ENCODE measurements at regions not wholly inside any gene's neighbourhood (a gene's known extent, or its start where the extent isn't known, plus 50 kb on each side); places are given as distances from the start of the nearest gene placed in this dataset.
"Not testable (repeated sequence)": the region's sequence is repeated elsewhere in the genome, so short reads cannot be mapped to it uniquely, and the experiment has no call there.

DNA sequence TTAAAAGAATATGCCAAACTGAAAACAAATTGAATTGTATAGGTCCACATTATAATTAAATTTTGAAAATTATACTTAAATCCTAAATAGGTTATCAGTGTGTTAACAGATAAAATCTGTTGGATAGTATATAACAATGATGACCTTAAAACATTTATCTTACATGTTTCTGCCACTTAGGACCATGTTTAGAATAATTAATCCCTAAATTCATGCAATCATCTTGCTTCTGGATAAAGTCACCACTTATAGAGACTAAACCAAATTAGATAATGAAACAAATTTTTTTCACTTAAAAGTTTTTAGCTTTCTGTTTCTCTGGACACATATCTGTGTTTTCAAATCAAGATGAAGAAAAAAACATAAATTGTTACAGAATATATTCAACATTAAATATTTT, 511.7 kb upstream of the MIR17HG start:
- no peaks in the 10 kb centered on the region for H3K9me3 ChIP-seq (ENCODE audit: control insufficient read depth in 2 of 2, insufficient read depth in 1 of 2, low read length in 1 of 2)
- no peak overlapping the region for H3K4me3 ChIP-seq (ENCODE audit: low read length in 2 of 2)
- H3K27ac ChIP-seq (ENCODE audit: low read depth in 1 of 2, low read length in 1 of 2): no peak overlapping the region
- H3K27me3 ChIP-seq (ENCODE audit: control insufficient read depth in 2 of 2, insufficient read depth in 1 of 2, low read length in 1 of 2): no peaks in the 10 kb centered on the region
- no peaks in the 10 kb centered on the region for H3K36me3 ChIP-seq (ENCODE audit: control insufficient read depth in 2 of 2, insufficient read depth in 2 of 2, low read length in 1 of 2)
- no peak for DNase-seq (ENCODE audit: low read depth in 6 of 9, low spot score in 9 of 9)
- H3K4me1 ChIP-seq (ENCODE audit: control insufficient read depth in 2 of 2, insufficient read depth in 2 of 2, low read length in 2 of 2): no peaks in the 10 kb centered on the region

- 94% methylated on average over 4 of the region's 4 CpGs for WGBS
- no peaks in the 10 kb centered on the region for H3K9me3 ChIP-seq (ENCODE audit: control insufficient read depth in 2 of 2, insufficient read depth in 1 of 2, low read length in 1 of 2)
- H3K36me3 ChIP-seq (ENCODE audit: control insufficient read depth in 2 of 2, insufficient read depth in 2 of 2, low read length in 1 of 2): no peaks in the 10 kb centered on the region
- H3K27me3 ChIP-seq (ENCODE audit: control insufficient read depth in 2 of 2, insufficient read depth in 1 of 2, low read length in 1 of 2): no peaks in the 10 kb centered on the region
- H3K4me3 ChIP-seq (ENCODE audit: low read length in 2 of 2): no peak overlapping the region
- H3K27ac ChIP-seq (ENCODE audit: low read depth in 1 of 2, low read length in 1 of 2): no peak overlapping the region
- no peaks in the 10 kb centered on the region for H3K4me1 ChIP-seq (ENCODE audit: control insufficient read depth in 2 of 2, insufficient read depth in 2 of 2, low read length in 2 of 2)
- no peak for DNase-seq (ENCODE audit: low read depth in 6 of 9, low spot score in 9 of 9)
Measured at GRCh38 chr13:90838317-90838960, 509.0 kb upstream of the MIR17HG start.

- Histone ChIP-seq H3K27ac (ENCODE audit: low read depth in 1 of 2, low read length in 1 of 2) (no peak overlapping the region), H3K9me3 (ENCODE audit: control insufficient read depth in 2 of 2, insufficient read depth in 1 of 2, low read length in 1 of 2) (no peaks in the 10 kb centered on the region)
Measured at GRCh38 chr13:90839061-90839460, 508.4 kb upstream of the MIR17HG start.

GRCh38 chr13:90846936-90847335, 500.6 kb upstream of the MIR17HG start:
- Histone ChIP-seq H3K9me3 (ENCODE audit: control insufficient read depth in 2 of 2, insufficient read depth in 1 of 2, low read length in 1 of 2) (no peaks in the 10 kb centered on the region), H3K27ac (ENCODE audit: low read depth in 1 of 2, low read length in 1 of 2) (no peak overlapping the region), H3K36me3 (ENCODE audit: control insufficient read depth in 2 of 2, insufficient read depth in 2 of 2, low read length in 1 of 2) (no peaks in the 10 kb centered on the region), H3K4me1 (ENCODE audit: control insufficient read depth in 2 of 2, insufficient read depth in 2 of 2, low read length in 2 of 2) (no peaks in the 10 kb centered on the region), H3K27me3 (ENCODE audit: control insufficient read depth in 2 of 2, insufficient read depth in 1 of 2, low read length in 1 of 2) (no peaks in the 10 kb centered on the region), H3K4me3 (ENCODE audit: low read length in 2 of 2) (no peak overlapping the region)
- DNase-seq (ENCODE audit: low read depth in 6 of 9, low spot score in 9 of 9): no peak
- WGBS: 86% methylated on average over 1 of the region's 1 CpG

More at GRCh38 chr13:90839061-90839460, 508.4 kb upstream of the MIR17HG start:
- Histone ChIP-seq H3K36me3 (ENCODE audit: control insufficient read depth in 2 of 2, insufficient read depth in 2 of 2, low read length in 1 of 2) (no peaks in the 10 kb centered on the region), H3K27me3 (ENCODE audit: control insufficient read depth in 2 of 2, insufficient read depth in 1 of 2, low read length in 1 of 2) (no peaks in the 10 kb centered on the region), H3K4me3 (ENCODE audit: low read length in 2 of 2) (no peak overlapping the region), H3K4me1 (ENCODE audit: control insufficient read depth in 2 of 2, insufficient read depth in 2 of 2, low read length in 2 of 2) (no peaks in the 10 kb centered on the region)
- DNase-seq (ENCODE audit: low read depth in 6 of 9, low spot score in 9 of 9): no peak

GRCh38 chr13:90853666-90854065, 493.8 kb upstream of the MIR17HG start:
- not testable (repeated sequence) for H3K4me3 ChIP-seq (ENCODE audit: low read length in 2 of 2); H3K27ac ChIP-seq (ENCODE audit: low read depth in 1 of 2, low read length in 1 of 2); H3K27me3 ChIP-seq (ENCODE audit: control insufficient read depth in 2 of 2, insufficient read depth in 1 of 2, low read length in 1 of 2); H3K9me3 ChIP-seq (ENCODE audit: control insufficient read depth in 2 of 2, insufficient read depth in 1 of 2, low read length in 1 of 2); DNase-seq (ENCODE audit: low read depth in 6 of 9, low spot score in 9 of 9); H3K36me3 ChIP-seq (ENCODE audit: control insufficient read depth in 2 of 2, insufficient read depth in 2 of 2, low read length in 1 of 2); H3K4me1 ChIP-seq (ENCODE audit: control insufficient read depth in 2 of 2, insufficient read depth in 2 of 2, low read length in 2 of 2)
- 96% methylated on average over 10 of the region's 10 CpGs for WGBS

- Histone ChIP-seq H3K4me1 (ENCODE audit: control insufficient read depth in 2 of 2, insufficient read depth in 2 of 2, low read length in 2 of 2) (no peaks in the 10 kb centered on the region), H3K9me3 (ENCODE audit: control insufficient read depth in 2 of 2, insufficient read depth in 1 of 2, low read length in 1 of 2) (no peaks in the 10 kb centered on the region), H3K36me3 (ENCODE audit: control insufficient read depth in 2 of 2, insufficient read depth in 2 of 2, low read length in 1 of 2) (no peaks in the 10 kb centered on the region), H3K27ac (ENCODE audit: low read depth in 1 of 2, low read length in 1 of 2) (no peak overlapping the region), H3K4me3 (ENCODE audit: low read length in 2 of 2) (no peak overlapping the region), H3K27me3 (ENCODE audit: control insufficient read depth in 2 of 2, insufficient read depth in 1 of 2, low read length in 1 of 2) (no peaks in the 10 kb centered on the region)
- no peak for DNase-seq (ENCODE audit: low read depth in 6 of 9, low spot score in 9 of 9)
- WGBS: 80% methylated on average over 1 of the region's 1 CpG
Measured at GRCh38 chr13:90857921-90858320, 489.6 kb upstream of the MIR17HG start.

GRCh38 chr13:90866006-90866405, 481.5 kb upstream of the MIR17HG start:
- H3K27me3 ChIP-seq (ENCODE audit: control insufficient read depth in 2 of 2, insufficient read depth in 1 of 2, low read length in 1 of 2): no peaks in the 10 kb centered on the region
- H3K4me3 ChIP-seq (ENCODE audit: low read length in 2 of 2): no peak overlapping the region
- 91% methylated on average over 2 of the region's 2 CpGs for WGBS
- H3K27ac ChIP-seq (ENCODE audit: low read depth in 1 of 2, low read length in 1 of 2): no peak overlapping the region
- H3K9me3 ChIP-seq (ENCODE audit: control insufficient read depth in 2 of 2, insufficient read depth in 1 of 2, low read length in 1 of 2): no peaks in the 10 kb centered on the region
- DNase-seq (ENCODE audit: low read depth in 6 of 9, low spot score in 9 of 9): no peak
- no peaks in the 10 kb centered on the region for H3K4me1 ChIP-seq (ENCODE audit: control insufficient read depth in 2 of 2, insufficient read depth in 2 of 2, low read length in 2 of 2)
- no peaks in the 10 kb centered on the region for H3K36me3 ChIP-seq (ENCODE audit: control insufficient read depth in 2 of 2, insufficient read depth in 2 of 2, low read length in 1 of 2)

GRCh38 chr13:90867336-90867683, 480.2 kb upstream of the MIR17HG start:
- 4% methylated on average over 4 of the region's 4 CpGs for WGBS
- Histone ChIP-seq H3K36me3 (ENCODE audit: control insufficient read depth in 2 of 2, insufficient read depth in 2 of 2, low read length in 1 of 2) (no peaks in the 10 kb centered on the region), H3K4me3 (ENCODE audit: low read length in 2 of 2) (no peak overlapping the region)

GRCh38 chr13:90868321-90868920, 479.1 kb upstream of the MIR17HG start:
- no peaks in the 10 kb centered on the region for H3K27me3 ChIP-seq (ENCODE audit: control insufficient read depth in 2 of 2, insufficient read depth in 1 of 2, low read length in 1 of 2)
- 89% methylated on average over 2 of the region's 2 CpGs for WGBS
- DNase-seq (ENCODE audit: low read depth in 6 of 9, low spot score in 9 of 9): no peak
- no peaks in the 10 kb centered on the region for H3K4me1 ChIP-seq (ENCODE audit: control insufficient read depth in 2 of 2, insufficient read depth in 2 of 2, low read length in 2 of 2)
- H3K27ac ChIP-seq (ENCODE audit: low read depth in 1 of 2, low read length in 1 of 2): no peak overlapping the region
- no peaks in the 10 kb centered on the region for H3K9me3 ChIP-seq (ENCODE audit: control insufficient read depth in 2 of 2, insufficient read depth in 1 of 2, low read length in 1 of 2)
- H3K36me3 ChIP-seq (ENCODE audit: control insufficient read depth in 2 of 2, insufficient read depth in 2 of 2, low read length in 1 of 2): no peaks in the 10 kb centered on the region
- H3K4me3 ChIP-seq (ENCODE audit: low read length in 2 of 2): no peak overlapping the region

More at GRCh38 chr13:90867336-90867683, 480.2 kb upstream of the MIR17HG start:
- Histone ChIP-seq H3K27me3 (ENCODE audit: control insufficient read depth in 2 of 2, insufficient read depth in 1 of 2, low read length in 1 of 2) (no peaks in the 10 kb centered on the region), H3K9me3 (ENCODE audit: control insufficient read depth in 2 of 2, insufficient read depth in 1 of 2, low read length in 1 of 2) (no peaks in the 10 kb centered on the region), H3K4me1 (ENCODE audit: control insufficient read depth in 2 of 2, insufficient read depth in 2 of 2, low read length in 2 of 2) (no peaks in the 10 kb centered on the region), H3K27ac (ENCODE audit: low read depth in 1 of 2, low read length in 1 of 2) (no peak overlapping the region)
- peak in 5 of 9 donors; percentile 2 to 40 (median 6) for DNase-seq (ENCODE audit: low read depth in 6 of 9, low spot score in 9 of 9)

All from thymus (tissue), 11 donors.